ENCODE measurements at regions not wholly inside any gene's neighbourhood (a gene's known extent, or its start where the extent isn't known, plus 50 kb on each side); places are given as distances from the start of the nearest gene placed in this dataset.

DNA sequence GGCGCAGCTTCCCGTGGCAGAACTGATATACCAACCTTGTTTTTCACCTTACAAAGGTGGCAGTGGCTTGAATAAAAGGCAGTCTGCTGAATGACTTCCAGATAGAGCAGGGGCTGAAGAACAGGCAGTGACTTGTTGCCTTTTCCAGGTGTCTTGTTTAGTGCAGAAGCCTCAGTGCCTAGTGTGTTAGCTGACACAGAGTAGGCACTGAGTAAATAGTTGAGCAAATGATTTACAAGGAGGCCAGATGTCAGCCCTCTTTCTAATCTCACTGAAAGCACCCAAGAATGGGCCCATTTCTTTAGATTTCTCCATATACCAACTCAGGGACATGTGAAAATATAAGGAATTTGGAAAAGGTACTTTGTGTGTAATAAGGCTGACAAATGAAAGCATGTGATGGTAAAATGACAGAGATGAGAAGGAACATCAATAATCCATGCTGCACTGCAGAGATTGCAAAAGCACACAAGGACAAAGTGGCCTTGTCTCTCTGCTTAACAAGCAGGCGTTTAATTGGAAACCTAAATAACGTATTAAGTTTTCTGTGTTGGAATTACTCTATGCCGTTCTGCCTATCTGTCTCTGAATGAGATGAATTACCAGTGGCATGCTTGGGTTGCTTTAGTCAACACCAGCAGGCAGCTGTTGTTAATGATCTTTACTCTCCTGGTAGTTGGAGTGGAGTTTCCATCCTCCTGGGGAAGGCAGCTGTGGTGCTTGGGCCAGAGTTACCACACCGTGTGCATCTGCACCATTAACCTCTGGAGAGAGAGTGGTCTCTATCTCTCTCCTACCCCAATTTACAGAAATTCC, 360.1 kb upstream of the C9orf72 start:
- no peaks in the 10 kb centered on the region for H3K27me3 Mint-ChIP-seq (ENCODE audit: low read depth)
- H3K36me3 Mint-ChIP-seq (ENCODE audit: low read depth) = no peaks in the 10 kb centered on the region
- TF ChIP-seq, protein P1, sequence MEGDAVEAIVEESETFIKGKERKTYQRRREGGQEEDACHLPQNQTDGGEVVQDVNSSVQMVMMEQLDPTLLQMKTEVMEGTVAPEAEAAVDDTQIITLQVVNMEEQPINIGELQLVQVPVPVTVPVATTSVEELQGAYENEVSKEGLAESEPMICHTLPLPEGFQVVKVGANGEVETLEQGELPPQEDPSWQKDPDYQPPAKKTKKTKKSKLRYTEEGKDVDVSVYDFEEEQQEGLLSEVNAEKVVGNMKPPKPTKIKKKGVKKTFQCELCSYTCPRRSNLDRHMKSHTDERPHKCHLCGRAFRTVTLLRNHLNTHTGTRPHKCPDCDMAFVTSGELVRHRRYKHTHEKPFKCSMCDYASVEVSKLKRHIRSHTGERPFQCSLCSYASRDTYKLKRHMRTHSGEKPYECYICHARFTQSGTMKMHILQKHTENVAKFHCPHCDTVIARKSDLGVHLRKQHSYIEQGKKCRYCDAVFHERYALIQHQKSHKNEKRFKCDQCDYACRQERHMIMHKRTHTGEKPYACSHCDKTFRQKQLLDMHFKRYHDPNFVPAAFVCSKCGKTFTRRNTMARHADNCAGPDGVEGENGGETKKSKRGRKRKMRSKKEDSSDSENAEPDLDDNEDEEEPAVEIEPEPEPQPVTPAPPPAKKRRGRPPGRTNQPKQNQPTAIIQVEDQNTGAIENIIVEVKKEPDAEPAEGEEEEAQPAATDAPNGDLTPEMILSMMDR (IDR thresholded peaks at IDR 0.05; ENCODE audit: unreplicated experiment in 3 of 3) = no peak
- H3K4me1 Mint-ChIP-seq = peaks cover 4% of the 10 kb centered on the region
- H3K4me3 Mint-ChIP-seq = no peak overlapping the region
- peak overlapping the region in 2 of 3 experiments; percentile 24 to 48 for H3K27ac Mint-ChIP-seq
- no peaks in the 10 kb centered on the region for H3K9me3 Mint-ChIP-seq

DNA sequence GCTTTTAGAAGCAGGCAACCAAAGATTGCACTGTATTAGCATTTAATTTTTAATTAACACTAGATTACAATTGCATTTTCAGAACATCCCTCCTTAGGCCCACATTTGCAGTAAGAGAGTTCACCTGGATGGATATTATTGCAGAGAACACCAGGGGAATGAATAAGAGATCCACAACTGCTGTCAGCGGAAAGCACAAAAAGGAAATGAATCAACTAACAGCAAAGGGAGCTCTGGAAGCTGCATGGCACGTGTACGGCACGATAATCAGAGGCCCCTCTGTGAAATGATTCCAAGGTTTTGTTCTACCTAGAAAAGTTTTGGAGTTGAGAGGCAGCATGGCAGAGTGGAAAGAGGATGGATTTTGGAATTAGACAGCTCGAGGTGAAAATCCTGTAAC, 361.2 kb upstream of the C9orf72 start:
- Mint-ChIP-seq H3K27ac (no peak overlapping the region), H3K27me3 (ENCODE audit: low read depth) (no peaks in the 10 kb centered on the region), H3K4me1 (peaks cover 4% of the 10 kb centered on the region), H3K9me3 (no peaks in the 10 kb centered on the region), H3K36me3 (ENCODE audit: low read depth) (no peaks in the 10 kb centered on the region), H3K4me3 (no peak overlapping the region)
- TF ChIP-seq, protein P1 (IDR thresholded peaks at IDR 0.05; ENCODE audit: unreplicated experiment in 3 of 3) = no peak

DNA sequence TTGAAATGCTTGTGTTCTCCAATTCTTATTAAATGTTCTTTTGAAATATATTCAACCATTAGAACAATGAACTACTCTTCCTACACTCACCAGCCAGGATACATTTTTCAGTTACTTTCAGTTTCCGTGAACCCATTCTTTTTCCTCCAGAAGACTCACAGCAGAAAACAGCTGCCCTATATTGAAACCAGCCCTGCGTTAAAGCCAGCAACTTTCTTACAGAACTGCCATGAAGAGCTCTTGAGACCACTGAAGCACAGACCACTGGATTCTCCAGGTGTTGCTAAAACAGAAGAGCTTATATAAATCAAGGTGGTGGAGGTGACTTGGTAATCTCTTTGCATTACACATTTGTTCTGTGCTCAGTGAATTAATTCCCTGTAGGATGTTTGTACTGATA, 365.9 kb upstream of the C9orf72 start:
- Mint-ChIP-seq H3K27ac (no peak overlapping the region), H3K4me3 (no peak overlapping the region), H3K4me1 (peaks cover 8% of the 10 kb centered on the region), H3K36me3 (ENCODE audit: low read depth) (no peaks in the 10 kb centered on the region), H3K27me3 (ENCODE audit: low read depth) (no peaks in the 10 kb centered on the region), H3K9me3 (no peaks in the 10 kb centered on the region)
- TF ChIP-seq, protein P1 (IDR thresholded peaks at IDR 0.05; ENCODE audit: unreplicated experiment in 3 of 3) = no peak

DNA sequence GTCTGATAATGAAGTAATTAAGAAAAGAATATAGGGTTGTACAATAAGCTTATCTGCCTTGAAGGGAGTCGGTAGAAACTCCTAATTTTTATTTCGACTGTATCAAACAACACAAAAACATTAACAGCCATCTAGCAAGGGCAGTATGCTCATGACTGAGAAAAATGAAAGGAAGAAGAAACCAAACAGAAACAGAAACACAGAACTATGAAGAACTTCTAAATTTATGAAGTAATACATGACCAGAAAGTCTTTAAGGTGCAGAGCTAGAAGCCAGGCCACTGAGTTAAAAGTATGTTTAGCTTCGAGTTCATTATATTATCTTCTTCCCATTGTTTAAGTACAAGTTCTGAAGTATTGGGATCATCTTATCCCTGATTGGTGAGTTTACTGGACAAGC, 367.3 kb upstream of the C9orf72 start:
- Mint-ChIP-seq H3K9me3 (no peaks in the 10 kb centered on the region), H3K27me3 (ENCODE audit: low read depth) (no peaks in the 10 kb centered on the region), H3K4me1 (peaks cover 8% of the 10 kb centered on the region), H3K27ac (no peak overlapping the region), H3K36me3 (ENCODE audit: low read depth) (no peaks in the 10 kb centered on the region), H3K4me3 (no peak overlapping the region)
- TF ChIP-seq, protein P1 (IDR thresholded peaks at IDR 0.05; ENCODE audit: unreplicated experiment in 3 of 3) = no peak

DNA sequence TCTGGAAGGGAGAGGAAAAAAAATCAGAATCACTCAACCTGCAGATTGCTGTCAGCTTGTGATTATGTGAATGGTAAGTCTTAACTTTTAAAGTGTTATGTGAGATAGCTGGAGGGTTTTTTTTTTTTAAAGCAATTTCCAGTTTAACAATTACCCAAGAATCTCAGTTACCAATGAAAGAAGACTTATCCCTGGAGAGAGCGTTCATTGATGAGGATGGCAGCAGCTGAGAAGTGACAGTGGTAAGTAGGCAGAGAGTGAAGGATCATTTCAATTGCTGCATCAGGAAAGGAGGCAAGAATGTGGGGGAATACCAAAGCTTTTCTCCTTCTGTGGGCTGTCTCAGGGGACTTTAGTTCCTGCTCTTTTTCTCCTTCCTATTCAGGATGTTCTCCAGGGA, 370.2 kb upstream of the C9orf72 start:
- H3K27me3 Mint-ChIP-seq (ENCODE audit: low read depth) = no peaks in the 10 kb centered on the region

More for the DNA sequence above, 370.2 kb upstream of the C9orf72 start:
- H3K9me3 Mint-ChIP-seq = no peaks in the 10 kb centered on the region
- H3K36me3 Mint-ChIP-seq (ENCODE audit: low read depth) = no peaks in the 10 kb centered on the region
- no peak overlapping the region for H3K4me3 Mint-ChIP-seq
- TF ChIP-seq, protein P1 (IDR thresholded peaks at IDR 0.05; ENCODE audit: unreplicated experiment in 3 of 3) = no peak
- H3K4me1 Mint-ChIP-seq = peaks cover 8% of the 10 kb centered on the region
- H3K27ac Mint-ChIP-seq = no peak overlapping the region
